Neutrophil (primary cell): ENCODE measurements at regions not wholly inside any gene's neighbourhood (a gene's known extent, or its start where the extent isn't known, plus 50 kb on each side); places are given as distances from the start of the nearest gene placed in this dataset.

Experiments
- H3K27ac ChIP-seq: fragments of 200-600 bp; sonication (generic); 2 replicates; pipeline ENCODE4 v1.5.1; 2016; ENCODE audit warnings: mild to moderate bottlenecking, moderate library complexity
- H3K27me3 ChIP-seq: fragments of 200-600 bp; sonication (generic); 2 replicates; pipeline ENCODE4 v1.6.0; 2016; ENCODE audit warnings: mild to moderate bottlenecking
- H3K36me3 ChIP-seq: fragments of 200-600 bp; sonication (generic); 2 replicates; pipeline ENCODE4 v1.5.1; 2017
- H3K4me1 ChIP-seq, 2 experiments: fragments of 200-600 bp in 1 of 2; sonication (generic) in 1 of 2; 1 replicate in 1 of 2; 2 replicates in 1 of 2; pipeline versions ENCODE4 v1.5.1 to v1.6.1; 2013 to 2016; ENCODE audit warnings: low read depth in 1 of 2, low read length in 1 of 2, mild to moderate bottlenecking in 1 of 2, moderate library complexity in 1 of 2; ENCODE audit not compliant: control insufficient read depth in 1 of 2, insufficient read depth in 1 of 2
- H3K4me3 ChIP-seq, 2 experiments: fragments of 200-600 bp in 1 of 2; sonication (generic) in 1 of 2; 1 replicate in 1 of 2; 2 replicates in 1 of 2; pipeline ENCODE4 v1.5.1; 2013 to 2016; ENCODE audit warnings: low read depth in 1 of 2, low read length in 1 of 2, mild to moderate bottlenecking in 1 of 2, moderate library complexity in 1 of 2
- H3K9me3 ChIP-seq: fragments of 200-600 bp; sonication (generic); 2 replicates; pipeline ENCODE4 v1.5.1; 2016
- CTCF ChIP-seq: fragments of 200-600 bp; sonication (generic); IDR thresholded peaks from 2 replicates; pipeline ENCODE4 v1.5.1; 2016; ENCODE audit warnings: antibody characterized with exemption

- H3K36me3 ChIP-seq: no peaks in the 10 kb centered on the region
- no peaks in the 10 kb centered on the region for H3K27me3 ChIP-seq
- TF ChIP-seq CTCF: no peak
- no peak overlapping the region for H3K27ac ChIP-seq
- no peaks in the 10 kb centered on the region for H3K9me3 ChIP-seq
- H3K4me1 ChIP-seq: no peaks in the 10 kb centered on the region
- no peak overlapping the region for H3K4me3 ChIP-seq
These were observed 72.3 kb upstream of the BOC start for GRCh38 chr3:113138839-113139743.

GRCh38 chr3:113140876-113141275, 70.5 kb upstream of the BOC start:
- H3K4me3 ChIP-seq: no peak overlapping the region
- H3K36me3 ChIP-seq: no peaks in the 10 kb centered on the region
- no peak overlapping the region for H3K27ac ChIP-seq
- no peaks in the 10 kb centered on the region for H3K4me1 ChIP-seq
- no peaks in the 10 kb centered on the region for H3K9me3 ChIP-seq
- no peak for TF ChIP-seq CTCF
- H3K27me3 ChIP-seq: no peaks in the 10 kb centered on the region

- TF ChIP-seq CTCF: no peak
- no peaks in the 10 kb centered on the region for H3K9me3 ChIP-seq
- H3K4me1 ChIP-seq: no peaks in the 10 kb centered on the region
- no peaks in the 10 kb centered on the region for H3K36me3 ChIP-seq
- H3K27ac ChIP-seq: no peak overlapping the region
- H3K27me3 ChIP-seq: no peaks in the 10 kb centered on the region
- H3K4me3 ChIP-seq: no peak overlapping the region
These were observed 69.8 kb upstream of the BOC start for GRCh38 chr3:113141543-113141942.

- H3K36me3 ChIP-seq: no peaks in the 10 kb centered on the region
- H3K4me1 ChIP-seq: no peaks in the 10 kb centered on the region
- no peak for TF ChIP-seq CTCF
- no peak overlapping the region for H3K4me3 ChIP-seq
- no peak overlapping the region for H3K27ac ChIP-seq
- no peaks in the 10 kb centered on the region for H3K9me3 ChIP-seq
- no peaks in the 10 kb centered on the region for H3K27me3 ChIP-seq
These were observed 68.9 kb upstream of the BOC start for GRCh38 chr3:113142476-113142875.

GRCh38 chr3:113143353-113143752, 68.0 kb upstream of the BOC start:
- Histone ChIP-seq H3K4me3 (no peak overlapping the region), H3K9me3 (no peaks in the 10 kb centered on the region), H3K4me1 (no peaks in the 10 kb centered on the region), H3K27me3 (no peaks in the 10 kb centered on the region), H3K27ac (no peak overlapping the region), H3K36me3 (no peaks in the 10 kb centered on the region)
- no peak for TF ChIP-seq CTCF
